Ecto neural progenitor cell (in vitro differentiated cells): ENCODE measurements at regions not wholly inside any gene's neighbourhood (a gene's known extent, or its start where the extent isn't known, plus 50 kb on each side); places are given as distances from the start of the nearest gene placed in this dataset.

Source experiments
- DNase-seq: peaks from one replicate; pipeline ENCODE4 v3.0.0-alpha.2; 2018; ENCODE audit warnings: low spot score

DNA sequence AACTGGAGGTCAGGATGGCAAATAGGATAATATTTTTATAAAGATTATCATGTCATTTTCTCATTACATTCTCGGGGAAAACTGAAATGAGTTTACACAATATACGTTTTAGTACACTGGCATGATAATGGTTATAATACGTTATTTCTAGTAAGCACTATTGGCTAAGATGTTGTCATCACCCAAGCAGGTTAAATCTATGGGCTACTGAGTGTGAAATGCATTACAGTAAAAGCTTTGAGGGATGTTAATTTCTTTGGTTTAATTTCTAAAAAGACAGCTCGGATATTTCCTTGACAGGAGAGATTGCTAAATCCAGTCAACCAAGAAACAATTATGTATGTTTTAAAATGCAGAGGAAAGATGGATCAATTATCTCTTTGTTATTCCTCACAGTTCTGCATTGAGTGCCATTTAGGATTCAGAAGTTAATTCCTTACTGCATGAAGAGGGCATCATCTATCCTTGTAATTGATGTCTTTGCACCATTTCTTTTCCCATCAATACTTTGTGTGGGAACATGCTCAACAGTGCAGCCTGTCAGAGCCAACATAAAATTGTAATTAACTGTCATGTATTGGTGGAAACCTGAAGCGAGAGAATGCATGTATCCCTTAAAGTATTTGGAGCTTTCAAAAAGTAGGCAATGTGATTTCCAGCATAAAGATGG lies 222.4 kb upstream of the ZP4 start:
- no peak for DNase-seq

DNA sequence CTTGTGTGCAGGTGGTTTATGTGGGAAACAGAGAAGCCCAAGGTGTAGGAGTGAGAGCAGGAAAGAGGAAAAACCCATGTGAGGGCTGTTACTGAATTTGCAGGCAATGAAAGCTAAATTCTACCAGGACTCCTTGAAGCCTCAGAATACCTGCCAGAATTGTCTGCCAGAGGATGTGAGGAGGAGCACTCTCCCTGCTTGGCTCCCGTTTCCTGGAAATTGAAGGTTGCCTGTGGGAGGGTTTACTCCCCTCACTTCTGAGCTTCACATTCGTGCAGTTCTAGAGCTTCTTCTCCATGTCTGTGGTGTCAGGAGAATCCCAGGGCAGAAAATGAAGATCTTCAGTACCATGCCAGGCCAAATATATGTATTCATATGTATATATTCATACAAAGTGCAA lies 220.8 kb upstream of the ZP4 start:
- DNase-seq, result no peak

DNA sequence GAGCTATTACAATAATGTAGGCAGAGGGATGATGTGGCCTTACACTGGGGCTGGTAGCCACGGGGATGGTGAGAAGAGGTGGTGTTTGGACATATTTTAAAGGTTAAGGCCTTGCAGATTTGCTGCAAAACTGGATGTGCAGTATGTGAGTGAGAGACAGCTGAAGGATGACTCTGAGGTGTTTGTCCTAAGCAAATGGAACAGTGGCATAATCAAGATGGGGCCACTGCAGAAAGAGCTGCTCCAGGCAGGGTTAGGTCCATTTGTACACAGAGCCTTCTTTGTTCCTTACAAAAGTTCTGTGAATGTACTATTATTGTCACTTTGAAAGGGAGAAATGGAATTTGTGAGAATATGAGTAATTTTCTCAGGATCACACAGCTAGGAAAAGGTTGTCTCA lies 220.4 kb upstream of the ZP4 start:
- no peak for DNase-seq

DNA sequence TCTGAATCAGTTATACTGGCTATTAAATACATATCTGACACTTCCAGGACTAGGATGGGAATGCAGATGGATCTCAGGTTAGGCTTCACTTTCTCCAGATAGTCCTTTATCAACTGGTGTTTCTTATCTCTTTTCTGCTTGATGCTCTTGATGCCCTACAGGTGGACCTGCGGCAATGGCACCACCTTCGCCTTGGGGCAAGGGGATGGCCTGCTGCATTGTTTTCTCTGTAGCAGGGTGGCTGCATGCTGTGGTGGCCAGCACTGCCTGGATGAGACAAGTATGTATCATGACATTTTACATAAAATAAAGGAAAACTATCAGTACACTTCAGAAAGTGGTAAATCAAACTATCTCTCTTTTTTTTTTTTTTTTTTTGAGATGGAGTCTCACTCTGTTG lies 217.7 kb upstream of the ZP4 start:
- no peak for DNase-seq

DNA sequence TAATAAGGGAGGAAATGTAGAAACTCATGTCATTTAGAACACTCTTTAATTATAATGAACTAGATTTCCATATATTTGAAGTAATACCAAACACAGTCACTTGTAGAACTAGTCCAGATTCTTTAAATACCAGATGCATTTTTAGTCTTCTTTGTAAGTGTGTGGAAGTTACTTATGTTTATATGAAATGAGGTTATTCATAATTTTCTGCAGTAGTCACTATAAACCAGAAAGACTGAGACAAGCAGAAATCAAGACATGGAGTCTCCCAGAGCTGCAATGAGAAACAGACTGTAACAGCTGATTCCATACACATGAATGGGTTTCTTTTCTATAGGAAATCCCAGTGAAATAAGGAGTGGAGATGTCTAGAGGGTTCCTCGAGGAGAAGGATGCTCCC lies 216.6 kb upstream of the ZP4 start:
- DNase-seq, result no peak

DNA sequence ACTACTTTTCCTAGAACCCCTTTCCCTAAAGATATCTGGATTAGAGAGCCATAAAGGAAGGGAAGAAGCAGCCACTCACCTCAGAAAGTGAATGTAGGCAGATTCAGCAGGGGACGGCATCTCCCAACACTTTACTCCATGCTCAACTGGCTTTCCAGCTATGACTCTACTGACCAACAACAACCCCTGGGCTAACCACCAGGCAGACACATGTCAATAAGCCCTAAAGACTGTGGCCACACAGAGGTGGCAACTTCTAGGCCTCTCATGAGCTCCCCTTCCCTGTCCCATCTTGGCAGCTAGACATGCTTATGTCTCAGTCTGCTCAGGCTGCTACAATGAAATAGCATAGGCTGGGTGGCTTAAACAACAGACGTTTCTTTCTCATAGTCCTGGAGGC lies 214.0 kb upstream of the ZP4 start:
- DNase-seq, result no peak

DNA sequence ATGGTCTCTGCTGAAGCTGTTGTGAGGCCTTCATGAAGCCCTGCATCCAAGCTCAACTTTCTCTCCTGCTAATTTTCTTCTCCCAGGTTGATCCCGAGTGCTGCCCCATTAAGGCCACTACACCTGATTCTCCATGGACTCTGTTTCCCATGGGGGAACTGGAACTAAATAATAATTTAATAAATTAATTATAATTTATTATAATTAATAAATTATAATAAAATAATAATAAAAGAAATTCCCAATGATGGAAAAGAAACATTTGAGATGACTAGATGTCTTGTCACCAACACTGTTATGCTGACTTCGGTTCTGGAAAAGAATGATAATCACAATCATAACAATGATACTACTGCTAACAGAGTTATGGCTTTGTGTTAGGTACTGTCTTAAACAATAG lies 211.2 kb upstream of the ZP4 start:
- DNase-seq, result no peak

DNA sequence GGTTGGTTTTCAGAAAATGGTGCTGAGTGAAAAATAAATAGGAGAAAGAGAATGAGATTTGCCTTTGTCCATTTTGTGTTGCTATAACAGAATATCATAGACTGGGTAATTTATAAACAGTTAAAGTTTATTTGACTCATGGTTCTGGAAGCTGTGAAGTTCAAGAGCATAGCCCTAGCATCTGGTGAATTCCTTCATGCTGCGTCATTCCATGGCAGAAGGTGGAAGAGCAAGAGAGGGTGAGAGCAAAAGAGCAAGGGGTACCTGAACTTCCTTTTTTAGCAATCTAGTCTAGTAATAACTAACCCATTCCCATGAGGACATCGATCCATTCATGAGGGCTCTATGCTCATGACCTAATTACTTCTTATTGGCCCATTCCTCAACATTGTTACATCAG lies 209.1 kb upstream of the ZP4 start:
- no peak for DNase-seq

DNA sequence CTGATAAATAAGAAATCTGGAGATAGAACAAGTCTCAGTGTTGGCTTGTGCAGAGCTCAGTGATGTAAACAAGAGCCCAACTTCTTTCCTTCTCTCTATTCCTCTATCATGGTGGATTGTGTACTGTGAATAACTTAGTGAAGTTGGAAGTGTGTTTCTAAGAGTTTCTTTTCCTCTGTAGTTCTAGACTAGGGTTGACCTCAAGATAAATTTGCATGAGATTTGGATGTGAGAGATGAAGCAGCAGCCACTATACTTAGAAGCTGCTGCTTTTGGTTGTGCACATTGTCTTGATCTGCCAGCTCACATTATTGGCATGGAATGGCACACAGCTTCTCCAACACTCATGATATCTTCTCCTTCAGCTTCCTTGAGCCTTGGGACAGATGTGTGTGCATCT lies 198.9 kb upstream of the ZP4 start:
- DNase-seq, result no peak

DNA sequence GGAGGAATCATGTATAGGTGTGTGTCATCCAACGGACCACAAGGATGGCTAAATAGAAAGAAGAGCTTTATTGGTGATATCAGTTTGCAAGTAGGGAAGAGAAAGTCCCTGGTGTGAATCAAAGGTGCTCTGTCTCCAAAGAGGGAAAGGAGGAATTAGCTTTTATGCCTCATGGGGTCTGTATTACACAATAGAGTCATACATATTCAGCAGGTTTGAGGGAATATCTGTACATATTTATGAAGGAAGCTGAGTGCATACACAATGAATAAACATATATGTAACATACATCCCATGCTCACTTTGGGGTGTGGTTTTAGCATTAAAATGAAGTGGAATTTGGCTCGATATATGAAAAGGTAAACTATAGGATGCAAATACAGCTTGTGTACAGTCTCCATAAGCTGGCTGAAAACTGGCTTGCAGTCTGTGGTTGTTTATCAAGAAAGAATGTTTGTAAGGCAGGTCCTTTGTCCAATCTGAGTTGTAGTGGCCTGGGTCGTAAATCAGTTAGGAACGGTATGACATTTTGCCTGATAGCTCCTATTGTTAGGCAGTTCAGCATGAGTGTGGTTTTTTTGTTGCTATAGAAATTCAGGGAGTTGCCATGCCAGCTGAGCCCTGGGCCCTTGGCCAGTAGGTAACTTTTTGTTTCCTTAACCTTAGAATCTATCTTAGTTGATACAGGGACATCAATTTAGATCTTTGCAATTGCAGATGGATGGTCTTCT lies 198.0 kb upstream of the ZP4 start:
- DNase-seq, result no peak

DNA sequence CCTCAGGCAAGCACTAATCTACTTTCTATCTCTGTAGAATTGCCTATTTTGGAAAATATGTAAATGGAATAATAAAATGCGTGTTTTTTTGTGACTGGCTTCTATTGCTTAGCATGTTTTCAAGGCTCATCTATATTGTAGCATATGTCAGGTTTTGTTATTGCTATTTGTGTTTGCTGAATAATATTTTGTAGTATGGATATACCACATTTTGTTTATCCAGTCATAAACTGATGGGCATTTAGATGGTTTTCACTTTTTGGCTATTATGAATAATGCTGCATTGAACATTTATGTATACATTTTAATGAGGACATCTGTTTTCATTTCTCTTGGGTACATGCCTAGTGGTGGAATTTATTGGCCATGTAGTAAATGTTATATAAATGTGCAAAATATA lies 183.3 kb upstream of the ZP4 start:
- DNase-seq, result no peak

DNA sequence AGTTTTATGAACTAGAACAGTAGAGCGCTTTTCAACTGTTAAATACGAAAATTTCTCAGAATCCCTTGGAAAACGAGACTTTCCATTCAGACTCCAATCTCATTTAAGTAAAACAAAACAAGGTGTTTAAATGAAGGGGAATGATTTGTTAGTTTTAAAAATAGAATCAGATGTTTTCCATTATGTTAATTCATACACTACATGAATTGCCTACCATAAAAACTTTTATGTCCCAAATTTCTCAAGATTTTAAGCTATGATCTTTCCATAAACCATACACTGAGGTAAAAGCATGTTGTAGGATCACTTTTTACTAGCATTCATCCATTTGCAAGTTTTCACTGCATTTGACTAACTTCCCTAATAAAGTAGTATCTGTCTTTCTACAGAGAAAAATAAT lies 180.3 kb upstream of the ZP4 start:
- no peak for DNase-seq

DNA sequence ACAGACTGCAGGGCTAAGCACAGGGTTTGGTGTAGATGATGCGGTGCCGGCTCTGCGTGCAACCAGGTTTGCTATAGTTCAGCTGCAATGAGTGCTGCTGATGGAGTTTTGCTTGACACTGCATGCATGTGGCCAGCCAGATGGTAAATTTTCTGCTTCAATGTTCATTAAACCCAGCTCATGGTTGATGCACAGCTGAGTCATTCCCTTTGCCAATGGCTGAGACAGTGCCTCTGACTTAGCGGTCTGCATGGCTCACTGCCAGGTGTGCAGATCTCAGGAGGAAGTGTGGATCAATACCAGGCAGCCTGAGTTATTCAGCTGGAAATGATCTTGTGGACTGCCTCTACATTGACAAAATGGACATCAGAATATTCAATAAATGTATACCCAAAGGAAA lies 172.7 kb upstream of the ZP4 start:
- DNase-seq, result no peak

DNA sequence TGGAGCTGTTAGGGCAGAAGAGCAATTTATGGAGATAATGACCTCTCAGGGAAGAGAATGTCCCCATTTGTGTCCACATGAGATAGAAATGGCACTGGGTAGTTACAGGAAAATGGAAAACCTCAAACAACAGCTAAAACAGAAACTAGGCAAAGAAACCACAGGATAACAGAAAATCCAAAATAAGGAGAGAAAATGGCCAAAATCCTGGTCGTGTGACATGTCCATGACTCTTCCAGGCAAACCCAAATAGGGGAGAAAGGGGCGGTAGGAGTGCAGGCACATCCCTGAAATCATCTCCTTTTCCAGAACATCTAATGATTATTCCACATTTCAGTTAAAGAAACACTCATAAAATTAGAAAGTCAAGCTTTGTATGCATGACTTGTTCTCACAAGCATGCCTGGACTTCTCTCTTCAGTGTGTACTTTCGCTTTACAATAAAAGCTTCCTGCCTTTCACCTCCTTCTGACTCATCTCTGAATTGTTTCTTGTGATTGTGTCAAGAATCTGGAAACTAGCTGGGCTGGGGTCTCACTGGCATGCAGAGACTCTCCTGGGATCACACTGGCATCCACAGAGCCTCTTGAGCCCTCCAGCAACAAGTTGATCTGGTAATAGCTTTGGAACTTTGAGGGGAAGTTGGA lies 171.4 kb upstream of the ZP4 start:
- DNase-seq, result no peak

DNA sequence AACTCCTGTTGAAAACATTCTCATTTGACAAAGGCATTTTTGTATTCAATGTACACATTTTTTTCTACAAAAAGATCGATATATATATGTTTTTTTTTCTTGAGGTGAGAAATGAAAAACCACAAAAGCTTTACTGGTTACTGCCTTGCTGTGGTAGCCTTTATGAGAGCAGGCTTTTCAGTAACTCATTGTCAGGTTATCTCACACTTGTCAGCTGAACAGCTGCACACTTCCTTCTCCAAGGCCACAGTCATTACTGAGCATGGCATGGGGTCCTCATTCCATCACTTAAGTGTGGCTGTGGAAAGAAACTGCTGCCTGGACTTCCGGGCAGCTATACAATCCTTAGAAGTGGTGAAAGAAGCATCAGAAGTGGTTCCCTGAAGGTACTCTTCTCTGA lies 169.3 kb upstream of the ZP4 start:
- no peak for DNase-seq

DNA sequence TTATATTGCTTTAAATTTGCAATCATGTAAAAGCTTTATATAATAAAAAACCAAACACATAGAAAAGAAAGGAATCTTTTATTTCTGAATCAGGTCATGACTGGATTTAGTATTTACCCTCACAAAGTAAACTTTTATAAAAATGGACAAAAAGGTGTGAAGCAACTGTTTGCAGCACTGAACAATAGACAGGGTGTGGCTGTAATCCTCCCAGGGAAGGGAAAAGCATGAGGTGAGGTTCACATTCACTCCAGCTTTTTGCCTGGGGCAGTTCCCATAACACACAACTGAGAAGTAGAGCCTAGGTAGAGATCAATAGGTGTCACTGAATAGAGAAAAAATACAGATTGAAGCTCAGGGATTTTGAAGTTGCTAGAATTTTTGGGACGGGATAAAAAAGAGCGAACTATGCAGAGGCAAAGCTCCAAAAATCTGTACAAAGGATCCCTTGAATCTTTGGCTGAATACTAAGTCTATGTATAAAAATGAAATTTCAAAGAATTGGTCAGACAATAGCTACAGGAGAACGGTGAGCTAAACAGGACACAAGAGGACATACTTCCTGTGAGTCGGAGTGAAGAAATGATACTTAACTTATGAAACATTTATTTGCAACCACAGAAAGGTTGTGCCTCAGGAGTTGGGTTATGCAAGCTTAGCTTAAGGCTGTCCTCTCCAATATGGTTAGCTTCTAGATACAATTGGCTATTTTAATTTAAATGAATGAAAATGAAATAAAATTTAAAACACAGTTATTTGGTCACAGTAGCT lies 162.0 kb upstream of the ZP4 start:
- no peak for DNase-seq

DNA sequence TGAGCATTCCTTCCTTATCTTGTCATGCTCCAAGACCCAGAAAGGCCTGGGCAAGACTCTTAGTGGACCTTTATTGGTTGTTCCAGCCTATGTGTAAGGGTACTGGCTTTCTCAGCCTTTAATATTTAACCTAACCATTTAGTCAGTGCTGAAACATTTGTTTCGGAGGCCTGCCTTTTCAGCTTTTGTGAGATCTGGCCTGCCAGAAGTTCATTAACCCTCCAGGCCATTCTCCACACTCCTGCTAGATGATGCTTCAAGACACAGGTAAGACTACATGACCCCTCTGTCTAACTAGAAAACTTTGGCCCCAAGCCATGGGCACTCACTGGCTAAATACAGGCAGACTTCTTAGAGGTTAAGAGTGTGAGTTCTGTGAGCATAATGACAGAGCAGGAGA lies 138.4 kb upstream of the ZP4 start:
- no peak for DNase-seq

DNA sequence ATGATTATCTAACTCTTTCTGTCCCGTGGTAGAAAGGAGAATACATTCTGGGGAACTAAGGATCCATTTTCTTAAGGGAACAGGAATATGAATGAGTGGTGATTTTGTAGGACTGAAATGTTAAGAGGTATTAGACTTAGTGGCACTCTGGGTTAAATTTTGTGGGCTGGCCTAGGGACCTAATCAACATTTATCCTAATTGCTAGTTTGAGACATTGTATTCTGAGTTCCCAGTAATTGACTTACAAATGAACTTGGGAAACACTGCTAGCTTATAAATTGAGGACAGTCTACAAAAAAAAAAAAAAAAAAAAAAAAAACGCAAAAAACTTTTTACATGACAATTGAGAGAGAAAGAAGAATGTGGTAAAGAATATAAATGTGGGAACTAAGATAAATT lies 136.6 kb upstream of the ZP4 start:
- DNase-seq, result no peak

DNA sequence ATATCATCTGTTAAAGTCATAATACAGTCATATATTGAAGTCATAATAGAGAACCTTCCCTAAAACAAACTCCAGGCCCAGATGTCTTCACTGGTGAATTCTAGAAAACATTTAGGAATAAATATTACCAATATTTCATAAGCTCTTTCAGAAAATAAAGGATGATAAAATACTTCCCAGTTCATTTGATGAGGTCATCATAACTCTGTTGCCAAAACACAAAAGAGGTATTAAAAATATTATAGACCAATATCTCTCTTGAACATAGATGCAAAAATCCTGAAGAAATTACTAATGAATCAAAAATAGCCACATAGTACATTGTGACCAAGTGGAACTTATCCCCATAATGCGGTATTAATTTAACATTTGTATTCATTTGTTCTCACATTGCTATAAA lies 132.4 kb upstream of the ZP4 start:
- no peak for DNase-seq

DNA sequence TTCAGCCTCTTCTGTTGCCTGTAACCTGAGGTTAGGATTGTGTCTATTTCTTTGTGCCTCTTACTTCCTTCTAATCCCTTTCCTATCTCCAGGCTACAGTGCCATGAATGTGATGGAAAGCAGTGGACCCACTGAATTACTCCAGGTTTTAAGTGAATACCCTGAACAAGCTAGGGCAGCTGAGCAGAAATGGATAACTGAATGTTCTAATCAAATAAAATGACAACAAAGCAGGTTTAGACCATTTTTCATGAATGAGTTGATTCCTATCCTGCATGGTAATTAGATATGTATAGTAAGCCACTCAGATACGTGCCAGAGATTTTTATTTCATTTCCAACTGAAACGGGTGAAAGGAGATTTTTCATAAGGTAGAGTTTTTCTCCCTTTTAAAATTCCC lies 127.5 kb upstream of the ZP4 start:
- no peak for DNase-seq

DNA sequence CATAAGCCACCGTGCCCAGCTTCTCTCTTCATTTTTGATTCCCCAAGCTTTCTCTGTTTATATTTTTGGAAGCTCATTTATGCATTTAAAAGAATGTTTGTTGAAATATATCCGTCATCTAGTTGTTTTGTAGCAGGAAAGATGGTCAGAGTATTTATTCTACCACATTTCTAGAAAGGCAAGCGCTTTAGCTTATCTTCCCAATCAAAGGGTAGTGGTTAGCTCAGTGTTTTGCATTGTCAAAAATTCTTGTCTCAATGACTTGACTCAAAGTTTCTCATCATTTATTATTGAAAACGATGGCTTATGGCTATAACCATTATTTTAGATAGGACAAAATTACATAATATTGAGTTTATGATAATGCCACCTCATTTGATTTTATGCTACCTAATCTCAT lies 116.1 kb upstream of the ZP4 start:
- DNase-seq, result no peak

DNA sequence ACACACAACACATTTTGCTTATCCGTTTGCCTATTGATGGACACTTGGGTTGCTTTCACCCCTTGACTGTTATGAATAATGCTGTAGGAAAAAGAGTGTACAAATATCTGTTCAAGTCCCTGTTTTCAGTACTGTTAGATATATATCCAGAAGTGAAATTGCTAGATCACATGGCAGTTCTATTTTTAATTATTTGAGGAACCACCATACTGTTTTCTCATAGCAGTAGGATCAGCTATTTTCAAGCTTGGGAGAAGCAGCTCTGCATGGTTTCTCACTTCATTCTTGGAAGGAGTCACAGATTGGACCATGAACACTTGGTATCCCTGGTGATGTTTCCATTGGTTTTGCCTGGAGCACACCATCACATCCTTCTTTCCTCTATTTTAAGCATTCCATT lies 114.4 kb upstream of the ZP4 start:
- no peak for DNase-seq

DNA sequence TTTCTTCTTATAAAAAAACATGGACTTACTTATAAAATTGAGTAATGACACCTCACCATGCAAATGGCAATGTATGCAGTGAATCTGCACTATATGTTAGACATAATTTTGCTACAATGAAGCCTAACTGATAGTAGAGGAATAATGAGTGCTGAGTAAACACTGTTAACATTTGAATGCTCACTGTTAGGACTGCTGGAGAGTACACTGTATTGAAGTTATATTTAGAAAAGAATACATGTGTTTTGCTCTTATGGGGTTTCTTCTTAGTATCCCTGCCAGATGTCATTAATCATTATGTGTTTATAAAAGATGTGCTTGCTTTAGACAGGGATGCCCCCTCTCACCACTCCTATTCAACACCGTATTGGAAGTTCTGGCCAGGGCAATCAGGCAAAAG lies 111.1 kb upstream of the ZP4 start:
- no peak for DNase-seq
